ENCODE measurements at regions not wholly inside any gene's neighbourhood (a gene's known extent, or its start where the extent isn't known, plus 50 kb on each side); places are given as distances from the start of the nearest gene placed in this dataset.

- TF ChIP-seq CTCF (IDR thresholded peaks at IDR 0.05; ENCODE audit: low read length) (no peak), EZH2 (IDR thresholded peaks at IDR 0.05; ENCODE audit: borderline replicate concordance, low read length) (no peak)
Measured at GRCh38 chr15:39127925-39128617, 452.8 kb upstream of the THBS1 start.
